Ishikawa (cell line): ENCODE measurements at regions not wholly inside any gene's neighbourhood (a gene's known extent, or its start where the extent isn't known, plus 50 kb on each side); places are given as distances from the start of the nearest gene placed in this dataset.

Experiments
- CEBPB ChIP-seq: IDR thresholded peaks from 2 replicates; pipeline ENCODE4 v1.6.1; 2012
- CREB1 ChIP-seq: IDR thresholded peaks from 2 replicates; pipeline ENCODE4 v1.6.1; 2012; ENCODE audit warnings: low read depth
- EGR1 ChIP-seq: IDR thresholded peaks from 2 replicates; pipeline ENCODE4 v1.6.1; 2012
- EP300 ChIP-seq: IDR thresholded peaks from 2 replicates; pipeline ENCODE4 v1.6.1; 2012; ENCODE audit warnings: borderline replicate concordance
- FOXM1 ChIP-seq: IDR thresholded peaks from 2 replicates; pipeline ENCODE4 v1.6.1; 2012; ENCODE audit warnings: low read depth, borderline replicate concordance
- MAX ChIP-seq: IDR thresholded peaks from 2 replicates; pipeline ENCODE4 v1.6.1; 2012
- NFIC ChIP-seq: IDR thresholded peaks from 2 replicates; pipeline ENCODE4 v1.6.1; 2012
- RAD21 ChIP-seq: IDR thresholded peaks from 2 replicates; pipeline ENCODE4 v1.6.1; 2012; ENCODE audit warnings: low read depth
- TAF1 ChIP-seq: IDR thresholded peaks from 2 replicates; pipeline ENCODE4 v1.6.1; 2012; ENCODE audit warnings: low read depth, mild to moderate bottlenecking
- TCF12 ChIP-seq: IDR thresholded peaks from 2 replicates; pipeline ENCODE4 v1.6.1; 2012; ENCODE audit warnings: low read depth
- TEAD4 ChIP-seq: IDR thresholded peaks from 2 replicates; pipeline ENCODE4 v1.6.1; 2012
- YY1 ChIP-seq: IDR thresholded peaks from 2 replicates; pipeline ENCODE4 v1.6.1; 2012; ENCODE audit warnings: low read depth
- ZBTB7A ChIP-seq: IDR thresholded peaks from 2 replicates; pipeline ENCODE4 v1.6.1; 2012; ENCODE audit warnings: low read depth
- TF ChIP-seq, protein P1 (sequence below): IDR thresholded peaks from 2 replicates; pipeline ENCODE4 v1.6.1; 2012
- TF ChIP-seq, protein P2 (sequence below): IDR thresholded peaks from 2 replicates; pipeline ENCODE4 v1.6.1; 2012; ENCODE audit warnings: low read depth, mild to moderate bottlenecking

GRCh38 chr1:37085393-37085792 lies 51.1 kb upstream of the GRIK3 start:
- TF ChIP-seq EP300: no peak
- TF ChIP-seq NFIC: no peak
- no peak for TF ChIP-seq MAX
- TF ChIP-seq, protein P1, sequence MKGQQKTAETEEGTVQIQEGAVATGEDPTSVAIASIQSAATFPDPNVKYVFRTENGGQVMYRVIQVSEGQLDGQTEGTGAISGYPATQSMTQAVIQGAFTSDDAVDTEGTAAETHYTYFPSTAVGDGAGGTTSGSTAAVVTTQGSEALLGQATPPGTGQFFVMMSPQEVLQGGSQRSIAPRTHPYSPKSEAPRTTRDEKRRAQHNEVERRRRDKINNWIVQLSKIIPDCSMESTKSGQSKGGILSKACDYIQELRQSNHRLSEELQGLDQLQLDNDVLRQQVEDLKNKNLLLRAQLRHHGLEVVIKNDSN: no peak

DNA sequence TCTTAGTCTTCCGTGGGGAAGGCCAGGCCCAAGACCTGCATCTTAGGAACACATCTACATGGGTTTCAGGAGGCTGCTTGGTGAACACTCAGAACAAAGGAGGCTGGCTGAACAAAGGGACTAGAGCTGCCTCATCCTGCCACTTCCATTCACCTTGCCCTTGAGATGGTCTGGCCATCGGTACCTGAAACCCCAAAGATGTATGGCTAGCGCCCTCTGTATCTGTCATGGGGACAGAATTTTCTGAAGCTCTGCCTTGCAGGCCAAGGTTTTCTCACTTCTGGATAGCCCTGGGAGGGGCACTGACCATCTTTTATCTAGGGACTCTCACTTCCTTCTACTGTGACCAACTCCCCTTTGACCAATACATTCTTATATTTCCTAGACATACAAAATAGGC lies 55.4 kb upstream of the GRIK3 start:
- no peak for TF ChIP-seq ZBTB7A
- no peak for TF ChIP-seq NFIC
- no peak for TF ChIP-seq TEAD4
- TF ChIP-seq FOXM1: no peak
- TF ChIP-seq TAF1: no peak
- no peak for TF ChIP-seq RAD21
- no peak for TF ChIP-seq CEBPB
- no peak for TF ChIP-seq CREB1
- TF ChIP-seq, protein P1: no peak
- TF ChIP-seq TCF12: no peak
- no peak for TF ChIP-seq EGR1

- TF ChIP-seq MAX (no peak), YY1 (no peak), TCF12 (no peak), ZBTB7A (no peak), CEBPB (no peak), FOXM1 (no peak), EGR1 (no peak), NFIC (no peak), TEAD4 (no peak), RAD21 (no peak), CREB1 (no peak), EP300 (no peak), TAF1 (no peak)
- TF ChIP-seq, protein P2, sequence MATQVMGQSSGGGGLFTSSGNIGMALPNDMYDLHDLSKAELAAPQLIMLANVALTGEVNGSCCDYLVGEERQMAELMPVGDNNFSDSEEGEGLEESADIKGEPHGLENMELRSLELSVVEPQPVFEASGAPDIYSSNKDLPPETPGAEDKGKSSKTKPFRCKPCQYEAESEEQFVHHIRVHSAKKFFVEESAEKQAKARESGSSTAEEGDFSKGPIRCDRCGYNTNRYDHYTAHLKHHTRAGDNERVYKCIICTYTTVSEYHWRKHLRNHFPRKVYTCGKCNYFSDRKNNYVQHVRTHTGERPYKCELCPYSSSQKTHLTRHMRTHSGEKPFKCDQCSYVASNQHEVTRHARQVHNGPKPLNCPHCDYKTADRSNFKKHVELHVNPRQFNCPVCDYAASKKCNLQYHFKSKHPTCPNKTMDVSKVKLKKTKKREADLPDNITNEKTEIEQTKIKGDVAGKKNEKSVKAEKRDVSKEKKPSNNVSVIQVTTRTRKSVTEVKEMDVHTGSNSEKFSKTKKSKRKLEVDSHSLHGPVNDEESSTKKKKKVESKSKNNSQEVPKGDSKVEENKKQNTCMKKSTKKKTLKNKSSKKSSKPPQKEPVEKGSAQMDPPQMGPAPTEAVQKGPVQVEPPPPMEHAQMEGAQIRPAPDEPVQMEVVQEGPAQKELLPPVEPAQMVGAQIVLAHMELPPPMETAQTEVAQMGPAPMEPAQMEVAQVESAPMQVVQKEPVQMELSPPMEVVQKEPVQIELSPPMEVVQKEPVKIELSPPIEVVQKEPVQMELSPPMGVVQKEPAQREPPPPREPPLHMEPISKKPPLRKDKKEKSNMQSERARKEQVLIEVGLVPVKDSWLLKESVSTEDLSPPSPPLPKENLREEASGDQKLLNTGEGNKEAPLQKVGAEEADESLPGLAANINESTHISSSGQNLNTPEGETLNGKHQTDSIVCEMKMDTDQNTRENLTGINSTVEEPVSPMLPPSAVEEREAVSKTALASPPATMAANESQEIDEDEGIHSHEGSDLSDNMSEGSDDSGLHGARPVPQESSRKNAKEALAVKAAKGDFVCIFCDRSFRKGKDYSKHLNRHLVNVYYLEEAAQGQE: no peak
- TF ChIP-seq, protein P1: no peak
These were observed 56.4 kb upstream of the GRIK3 start for GRCh38 chr1:37090671-37091070.

DNA sequence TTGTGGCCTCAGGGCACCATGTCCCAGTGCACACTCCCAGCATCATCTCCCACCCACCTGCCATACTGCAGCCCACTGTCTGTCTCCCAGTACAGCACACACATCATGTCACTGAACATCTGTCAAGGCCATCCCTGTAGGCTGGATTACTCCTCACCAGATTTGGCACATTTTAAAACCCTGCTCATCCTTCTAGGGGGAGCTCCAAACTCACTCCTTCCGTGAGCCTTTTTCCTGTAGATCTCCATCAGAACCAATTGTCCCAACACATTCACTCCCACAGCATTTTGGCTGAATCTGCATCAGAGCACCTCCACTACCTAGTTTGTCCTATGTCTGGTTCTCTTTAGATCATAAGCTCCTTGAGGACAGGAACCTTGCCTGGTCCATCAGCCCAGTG lies 58.6 kb upstream of the GRIK3 start:
- TF ChIP-seq EGR1 (no peak), RAD21 (no peak), TEAD4 (no peak), NFIC (no peak)
- TF ChIP-seq, protein P2: no peak

DNA sequence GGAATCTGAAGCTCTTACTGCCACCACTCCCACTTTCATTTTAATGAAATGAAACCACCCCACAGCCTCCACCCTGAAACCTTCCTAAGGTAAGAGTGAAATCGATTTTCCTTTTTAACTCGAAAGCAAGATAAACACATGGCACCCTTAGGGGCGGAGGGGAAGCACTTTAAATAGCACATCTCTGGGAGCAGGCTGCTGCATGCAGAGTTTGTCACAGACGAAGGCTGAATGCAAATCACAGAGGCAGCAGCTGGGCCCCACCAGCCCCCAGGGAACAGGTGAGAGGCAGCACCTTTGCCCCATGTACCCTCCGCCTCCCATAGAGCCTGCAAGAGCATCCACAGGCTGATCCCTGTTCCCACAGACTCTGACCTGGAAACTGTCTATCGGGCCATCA lies 60.0 kb upstream of the GRIK3 start:
- TF ChIP-seq CEBPB: no peak

- TF ChIP-seq FOXM1 (no peak), YY1 (no peak)
These were observed 62.2 kb upstream of the GRIK3 start for GRCh38 chr1:37096523-37096922.

DNA sequence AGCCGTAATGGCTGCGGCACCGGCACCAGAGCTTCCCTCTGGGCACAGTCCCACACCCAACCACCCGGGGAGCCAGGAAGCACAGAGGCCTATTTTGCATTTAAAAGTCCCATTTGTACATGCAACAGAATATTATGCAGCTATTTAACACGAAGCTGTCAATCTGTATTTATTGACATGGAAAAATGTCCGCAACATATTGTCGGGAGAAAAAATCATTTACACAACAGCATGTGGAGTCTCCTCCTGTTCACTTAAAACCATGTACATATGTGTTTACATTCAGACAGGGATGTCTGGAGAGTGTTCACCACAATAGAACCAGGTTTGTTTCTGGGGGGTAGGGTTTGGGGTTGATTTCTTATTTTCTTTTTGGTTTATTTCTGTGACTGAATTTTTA lies 63.4 kb upstream of the GRIK3 start:
- TF ChIP-seq, protein P1: no peak
- TF ChIP-seq EP300: no peak
- TF ChIP-seq TAF1: no peak
- TF ChIP-seq CEBPB: no peak
- TF ChIP-seq TEAD4: no peak
- TF ChIP-seq CREB1: no peak
- TF ChIP-seq FOXM1: no peak
- no peak for TF ChIP-seq ZBTB7A
- TF ChIP-seq EGR1: no peak
- TF ChIP-seq, protein P2: no peak
- no peak for TF ChIP-seq NFIC
- no peak for TF ChIP-seq RAD21
- TF ChIP-seq TCF12: no peak
- TF ChIP-seq YY1: no peak
- TF ChIP-seq MAX: no peak
